Kidney (tissue), 13 donors: ENCODE measurements at regions not wholly inside any gene's neighbourhood (a gene's known extent, or its start where the extent isn't known, plus 50 kb on each side); places are given as distances from the start of the nearest gene placed in this dataset.

Experiments used
- DNase-seq, 5 donors: peaks; one replicate each; pipeline ENCODE4 v3.0.0-alpha.2; 2013 to 2020
- FAIRE-seq: peaks from 2 replicates; lab custom pipeline; 2012; peaks lifted over from hg19 to GRCh38; lab: Jason Lieb, UNC
- H3K27ac ChIP-seq, 2 donors: one replicate each; pipeline ENCODE4 v1.7.0; 2013; ENCODE audit warnings: low read depth in 2 of 2, low read length in 2 of 2, inconsistent platforms in 1 of 2
- H3K27me3 ChIP-seq: one replicate; pipeline ENCODE4 v1.7.1; 2013; ENCODE audit warnings: low read length, inconsistent platforms; ENCODE audit not compliant: control insufficient read depth, insufficient read depth
- H3K36me3 ChIP-seq, 3 donors: one replicate each; pipeline versions ENCODE4 v1.7.0 to v1.7.1; 2013; ENCODE audit warnings: low read length in 3 of 3, control low read depth in 1 of 3, inconsistent platforms in 1 of 3; ENCODE audit not compliant: insufficient read depth in 3 of 3, control insufficient read depth in 2 of 3
- H3K4me1 ChIP-seq, 3 donors: one replicate each; pipeline versions ENCODE4 v1.7.0 to v1.7.1; 2013; ENCODE audit warnings: low read length in 3 of 3, inconsistent platforms in 1 of 3, low read depth in 1 of 3; ENCODE audit not compliant: control insufficient read depth in 2 of 3, insufficient read depth in 2 of 3
- H3K4me3 ChIP-seq, 3 donors: one replicate each; pipeline versions ENCODE4 v1.7.0 to v1.8.1; 2013; ENCODE audit warnings: low read length in 3 of 3, control low read depth in 1 of 3, inconsistent platforms in 1 of 3
- H3K9ac ChIP-seq, 3 donors: one replicate each; pipeline versions ENCODE4 v1.7.0 to v1.7.1; 2013; ENCODE audit warnings: low read length in 3 of 3, control low read depth in 1 of 3, inconsistent platforms in 1 of 3
- H3K9me3 ChIP-seq, 3 donors: one replicate each; pipeline versions ENCODE4 v1.7.0 to v1.7.1; 2013; ENCODE audit warnings: low read length in 3 of 3, control low read depth in 1 of 3, inconsistent platforms in 1 of 3; ENCODE audit not compliant: control insufficient read depth in 2 of 3, insufficient read depth in 1 of 3
- CTCF ChIP-seq: IDR thresholded peaks from 3 replicates; pipeline ENCODE4 v1.5.1; 2012; ENCODE audit warnings: mild to moderate bottlenecking, moderate library complexity, borderline replicate concordance; ENCODE audit not compliant: insufficient read depth; ENCODE audit errors: extremely low read depth
- intact Hi-C: fragments of 100-400 bp; cut with DNase I; formaldehyde crosslinking; loops from one replicate; pipeline ENCODE4 v1.11.1; 2022
- donor health status: control.
- donor health status: control.
- donor health status: control.
- donor health status: control.
- donor health status: control.
- donor health status: DM: yes; HTN: yes; CAD: no.
- donor health status: Normal renal cell carcinoma (clear cell type).

- no peak for FAIRE-seq
- Histone ChIP-seq H3K4me3 (no peak overlapping the region), H3K4me1 (no peaks in the 10 kb centered on the region), H3K27ac (no peak overlapping the region), H3K27me3 (no peaks in the 10 kb centered on the region), H3K9me3 (no peaks in the 10 kb centered on the region), H3K9ac (no peak overlapping the region), H3K36me3 (no peaks in the 10 kb centered on the region)
- intact Hi-C loops = no loop called here
- TF ChIP-seq CTCF = no peak
- no peak for DNase-seq
Measured at GRCh38 chr2:129467941-129468340, 511.5 kb upstream of the RAB6C start.

GRCh38 chr2:129468879-129469278 is 510.6 kb upstream of the RAB6C start:
- Histone ChIP-seq H3K4me1 (no peaks in the 10 kb centered on the region), H3K9me3 (no peaks in the 10 kb centered on the region), H3K27ac (no peak overlapping the region), H3K4me3 (no peak overlapping the region), H3K9ac (no peak overlapping the region), H3K36me3 (no peaks in the 10 kb centered on the region), H3K27me3 (no peaks in the 10 kb centered on the region)
- no peak for TF ChIP-seq CTCF
- FAIRE-seq = no peak
- DNase-seq = no peak
- intact Hi-C loops = no loop called here

GRCh38 chr2:129469389-129469788 is 510.1 kb upstream of the RAB6C start:
- DNase-seq (no peak), FAIRE-seq (no peak)
- Histone ChIP-seq H3K27ac (no peak overlapping the region), H3K4me3 (no peak overlapping the region), H3K36me3 (no peaks in the 10 kb centered on the region), H3K9me3 (no peaks in the 10 kb centered on the region), H3K9ac (no peak overlapping the region), H3K27me3 (no peaks in the 10 kb centered on the region), H3K4me1 (no peaks in the 10 kb centered on the region)
- intact Hi-C loops = no loop called here
- TF ChIP-seq CTCF = no peak

- no peaks in the 10 kb centered on the region for H3K27me3 ChIP-seq
- no peaks in the 10 kb centered on the region for H3K36me3 ChIP-seq
- DNase-seq (no peak), FAIRE-seq (no peak)
- intact Hi-C loops = no loop called here
- H3K9me3 ChIP-seq = no peaks in the 10 kb centered on the region
- no peak overlapping the region for H3K4me3 ChIP-seq
- no peak for TF ChIP-seq CTCF
- H3K4me1 ChIP-seq = no peaks in the 10 kb centered on the region
- H3K27ac ChIP-seq = no peak overlapping the region
- no peak overlapping the region for H3K9ac ChIP-seq
Measured at GRCh38 chr2:129469871-129470270, 509.6 kb upstream of the RAB6C start.
